Kidney (tissue), 13 donors: ENCODE measurements at regions not wholly inside any gene's neighbourhood (a gene's known extent, or its start where the extent isn't known, plus 50 kb on each side); places are given as distances from the start of the nearest gene placed in this dataset.

ENCODE experiments used
- DNase-seq, 5 donors: peaks; one replicate each; pipeline ENCODE4 v3.0.0-alpha.2; 2013 to 2020
- FAIRE-seq: peaks from 2 replicates; lab custom pipeline; 2012; peaks lifted over from hg19 to GRCh38; lab: Jason Lieb, UNC
- H3K27ac ChIP-seq, 2 donors: one replicate each; pipeline ENCODE4 v1.7.0; 2013; ENCODE audit warnings: low read depth in 2 of 2, low read length in 2 of 2, inconsistent platforms in 1 of 2
- H3K27me3 ChIP-seq: one replicate; pipeline ENCODE4 v1.7.1; 2013; ENCODE audit warnings: low read length, inconsistent platforms; ENCODE audit not compliant: control insufficient read depth, insufficient read depth
- H3K36me3 ChIP-seq, 3 donors: one replicate each; pipeline versions ENCODE4 v1.7.0 to v1.7.1; 2013; ENCODE audit warnings: low read length in 3 of 3, control low read depth in 1 of 3, inconsistent platforms in 1 of 3; ENCODE audit not compliant: insufficient read depth in 3 of 3, control insufficient read depth in 2 of 3
- H3K4me1 ChIP-seq, 3 donors: one replicate each; pipeline versions ENCODE4 v1.7.0 to v1.7.1; 2013; ENCODE audit warnings: low read length in 3 of 3, inconsistent platforms in 1 of 3, low read depth in 1 of 3; ENCODE audit not compliant: control insufficient read depth in 2 of 3, insufficient read depth in 2 of 3
- H3K4me3 ChIP-seq, 3 donors: one replicate each; pipeline versions ENCODE4 v1.7.0 to v1.8.1; 2013; ENCODE audit warnings: low read length in 3 of 3, control low read depth in 1 of 3, inconsistent platforms in 1 of 3
- H3K9ac ChIP-seq, 3 donors: one replicate each; pipeline versions ENCODE4 v1.7.0 to v1.7.1; 2013; ENCODE audit warnings: low read length in 3 of 3, control low read depth in 1 of 3, inconsistent platforms in 1 of 3
- H3K9me3 ChIP-seq, 3 donors: one replicate each; pipeline versions ENCODE4 v1.7.0 to v1.7.1; 2013; ENCODE audit warnings: low read length in 3 of 3, control low read depth in 1 of 3, inconsistent platforms in 1 of 3; ENCODE audit not compliant: control insufficient read depth in 2 of 3, insufficient read depth in 1 of 3
- CTCF ChIP-seq: IDR thresholded peaks from 3 replicates; pipeline ENCODE4 v1.5.1; 2012; ENCODE audit warnings: mild to moderate bottlenecking, moderate library complexity, borderline replicate concordance; ENCODE audit not compliant: insufficient read depth; ENCODE audit errors: extremely low read depth
- intact Hi-C: fragments of 100-400 bp; cut with DNase I; formaldehyde crosslinking; loops from one replicate; pipeline ENCODE4 v1.11.1; 2022
- donor health status: control.
- donor health status: control.
- donor health status: control.
- donor health status: control.
- donor health status: control.
- donor health status: DM: yes; HTN: yes; CAD: no.
- donor health status: Normal renal cell carcinoma (clear cell type).

- Histone ChIP-seq H3K4me3 (no peak overlapping the region), H3K4me1 (peaks cover 0 to 2% (median 0%) of the 10 kb centered on the region in 3 donors), H3K27me3 (no peaks in the 10 kb centered on the region), H3K9ac (no peak overlapping the region), H3K9me3 (peaks cover 0 to 2% (median 0%) of the 10 kb centered on the region in 3 donors), H3K36me3 (no peaks in the 10 kb centered on the region), H3K27ac (no peak overlapping the region)
- no peak for TF ChIP-seq CTCF
- DNase-seq, result no peak
- FAIRE-seq, result no peak
- intact Hi-C loops, result no loop called here
Observed at GRCh38 chr2:16398486-16399043, 267.1 kb downstream of the CYRIA start.

- Histone ChIP-seq H3K4me3 (no peak overlapping the region), H3K27ac (no peak overlapping the region), H3K9me3 (peaks cover 0 to 2% (median 0%) of the 10 kb centered on the region in 3 donors), H3K9ac (no peak overlapping the region), H3K27me3 (no peaks in the 10 kb centered on the region), H3K4me1 (peaks cover 0 to 2% (median 0%) of the 10 kb centered on the region in 3 donors), H3K36me3 (no peaks in the 10 kb centered on the region)
- no peak for FAIRE-seq
- no peak for DNase-seq
- intact Hi-C loops, result no loop called here
- no peak for TF ChIP-seq CTCF
Observed at GRCh38 chr2:16397681-16398475, 267.8 kb downstream of the CYRIA start.

GRCh38 chr2:16396986-16397385 lies 268.6 kb downstream of the CYRIA start:
- Histone ChIP-seq H3K9me3 (peaks cover 0 to 2% (median 0%) of the 10 kb centered on the region in 3 donors), H3K4me3 (no peak overlapping the region), H3K4me1 (peaks cover 0 to 2% (median 0%) of the 10 kb centered on the region in 3 donors), H3K27me3 (no peaks in the 10 kb centered on the region), H3K9ac (no peak overlapping the region), H3K27ac (no peak overlapping the region), H3K36me3 (no peaks in the 10 kb centered on the region)
- DNase-seq (no peak), FAIRE-seq (no peak)
- intact Hi-C loops, result no loop called here
- no peak for TF ChIP-seq CTCF
